SK-MEL-5 (cell line): ENCODE measurements at regions not wholly inside any gene's neighbourhood (a gene's known extent, or its start where the extent isn't known, plus 50 kb on each side); places are given as distances from the start of the nearest gene placed in this dataset.

Experiments
- DNase-seq: peaks from one replicate; pipeline ENCODE4 v3.0.0-alpha.2; 2016; ENCODE audit warnings: low read depth, low spot score
- in situ Hi-C: cut with HindIII; loops from 2 replicates; pipeline ENCODE4 v1.10.0; 2016; ENCODE audit warnings: low sequenced_read_pairs, high pct_unique_total_duplicates, low pct_unique_long_range_greater_than_20kb

- in situ Hi-C loops: no loop called here
- no peak for DNase-seq
Measured at GRCh38 chr1:30324251-30325084, 398.9 kb downstream of the MATN1 start.

- no peak for DNase-seq
- in situ Hi-C loops: no loop called here
Measured at GRCh38 chr1:30323841-30324240, 399.5 kb downstream of the MATN1 start.

- in situ Hi-C loops: no loop called here
- DNase-seq: no peak
Measured at GRCh38 chr1:30323352-30323751, 400.0 kb downstream of the MATN1 start.

GRCh38 chr1:30322859-30323257 lies 400.5 kb downstream of the MATN1 start:
- DNase-seq: peak; percentile 2
- in situ Hi-C loops: no loop called here

GRCh38 chr1:30321996-30322858 lies 401.2 kb downstream of the MATN1 start:
- DNase-seq: no peak
- in situ Hi-C loops: no loop called here

GRCh38 chr1:30321246-30321910 lies 402.0 kb downstream of the MATN1 start:
- in situ Hi-C loops: no loop called here
- no peak for DNase-seq

- DNase-seq: no peak
- in situ Hi-C loops: no loop called here
Measured at GRCh38 chr1:30320581-30320890, 402.8 kb downstream of the MATN1 start.

- DNase-seq: no peak
- in situ Hi-C loops: no loop called here
Measured at GRCh38 chr1:30319765-30320580, 403.4 kb downstream of the MATN1 start.

GRCh38 chr1:30318864-30319718 lies 404.3 kb downstream of the MATN1 start:
- DNase-seq: no peak
- in situ Hi-C loops: no loop called here

- in situ Hi-C loops: no loop called here
- no peak for DNase-seq
Measured at GRCh38 chr1:30318413-30318812, 405.0 kb downstream of the MATN1 start.

GRCh38 chr1:30317921-30318320 lies 405.5 kb downstream of the MATN1 start:
- in situ Hi-C loops: no loop called here
- DNase-seq: no peak

- in situ Hi-C loops: no loop called here
- DNase-seq: no peak
Measured at GRCh38 chr1:30316056-30316455, 407.3 kb downstream of the MATN1 start.

- in situ Hi-C loops: no loop called here
- DNase-seq: peak; percentile 64
Measured at GRCh38 chr1:30315185-30315960, 408.0 kb downstream of the MATN1 start.

GRCh38 chr1:30314591-30314990 lies 408.8 kb downstream of the MATN1 start:
- in situ Hi-C loops: no loop called here
- DNase-seq: no peak

GRCh38 chr1:30313584-30313983 lies 409.8 kb downstream of the MATN1 start:
- no peak for DNase-seq
- in situ Hi-C loops: no loop called here

- in situ Hi-C loops: no loop called here
- DNase-seq: no peak
Measured at GRCh38 chr1:30313176-30313575, 410.2 kb downstream of the MATN1 start.
